ENCODE measurements at regions not wholly inside any gene's neighbourhood (a gene's known extent, or its start where the extent isn't known, plus 50 kb on each side); places are given as distances from the start of the nearest gene placed in this dataset.

- Histone ChIP-seq H3K27ac (ENCODE audit: low read length) (no peak overlapping the region), H3K4me3 (ENCODE audit: low read length) (no peak overlapping the region), H3F3A (ENCODE audit: insufficient read depth, low read length, poor library complexity, severe bottlenecking) (no peaks in the 10 kb centered on the region), H3K9me2 (ENCODE audit: insufficient read depth, low read length) (no peaks in the 10 kb centered on the region), H4K20me1 (ENCODE audit: insufficient read depth) (no peaks in the 10 kb centered on the region), H3K4me2 (ENCODE audit: low read length) (no peak overlapping the region), H3K9me3 (ENCODE audit: low read length) (no peaks in the 10 kb centered on the region), H3K27me3 (ENCODE audit: insufficient read depth, low read depth, low read length) (no peaks in the 10 kb centered on the region), H2AFZ (ENCODE audit: low read depth, low read length) (no peak overlapping the region), H3K36me3 (ENCODE audit: insufficient read depth, low read length) (no peaks in the 10 kb centered on the region), H3K79me2 (replicated peaks; ENCODE audit: insufficient read depth, low read length) (no peaks in the 10 kb centered on the region), H3K9ac (ENCODE audit: low read length) (no peak overlapping the region)
- TF ChIP-seq EZH2 (IDR thresholded peaks at IDR 0.05; ENCODE audit: borderline replicate concordance, insufficient read depth, low read length, poor library complexity, severe bottlenecking) (no peak), RAD21 (conservative IDR thresholded peaks at IDR 0.05) (no peak), MXI1 (conservative IDR thresholded peaks at IDR 0.05; ENCODE audit: poor library complexity, severe bottlenecking) (no peak), EP300 (conservative IDR thresholded peaks at IDR 0.05; ENCODE audit: poor library complexity, severe bottlenecking) (no peak), SMC3 (conservative IDR thresholded peaks at IDR 0.05; ENCODE audit: poor library complexity) (no peak), REST (IDR thresholded peaks at IDR 0.05; ENCODE audit: borderline replicate concordance) (no peak)
These were observed 187.0 kb upstream of the RASSF8 start for GRCh38 chr12:25771476-25771875.

- H3K9me2 ChIP-seq (ENCODE audit: insufficient read depth, low read length), result no peaks in the 10 kb centered on the region
- no peaks in the 10 kb centered on the region for H3K27me3 ChIP-seq (ENCODE audit: insufficient read depth, low read depth, low read length)
- TF ChIP-seq CTCF (IDR thresholded peaks at IDR 0.05; ENCODE audit: poor library complexity, severe bottlenecking) (no peak), MXI1 (conservative IDR thresholded peaks at IDR 0.05; ENCODE audit: poor library complexity, severe bottlenecking) (no peak), POLR2AphosphoS5 (IDR thresholded peaks at IDR 0.05) (no peak), RAD21 (conservative IDR thresholded peaks at IDR 0.05) (no peak), EZH2 (IDR thresholded peaks at IDR 0.05; ENCODE audit: borderline replicate concordance, insufficient read depth, low read length, poor library complexity, severe bottlenecking) (no peak), SMC3 (conservative IDR thresholded peaks at IDR 0.05; ENCODE audit: poor library complexity) (no peak), TAF1 (IDR thresholded peaks at IDR 0.05; ENCODE audit: low read depth) (no peak), EP300 (conservative IDR thresholded peaks at IDR 0.05; ENCODE audit: poor library complexity, severe bottlenecking) (no peak), REST (IDR thresholded peaks at IDR 0.05; ENCODE audit: borderline replicate concordance) (no peak)
- H3F3A ChIP-seq (ENCODE audit: insufficient read depth, low read length, poor library complexity, severe bottlenecking), result no peaks in the 10 kb centered on the region
- no peak overlapping the region for H3K4me2 ChIP-seq (ENCODE audit: low read length)
- no peak overlapping the region for H2AFZ ChIP-seq (ENCODE audit: low read depth, low read length)
- no peaks in the 10 kb centered on the region for H3K36me3 ChIP-seq (ENCODE audit: insufficient read depth, low read length)
- H3K9me3 ChIP-seq (ENCODE audit: low read length), result no peaks in the 10 kb centered on the region
- no peaks in the 10 kb centered on the region for H3K79me2 ChIP-seq (replicated peaks; ENCODE audit: insufficient read depth, low read length)
- no peak overlapping the region for H3K9ac ChIP-seq (ENCODE audit: low read length)
- H3K27ac ChIP-seq (ENCODE audit: low read length), result no peak overlapping the region
- H3K4me3 ChIP-seq (ENCODE audit: low read length), result no peak overlapping the region
- H4K20me1 ChIP-seq (ENCODE audit: insufficient read depth), result no peaks in the 10 kb centered on the region
These were observed 182.5 kb upstream of the RASSF8 start for GRCh38 chr12:25775968-25776367.

Measured in neural cell (in vitro differentiated cells).